Hindlimb muscle (tissue), 1 donor: ENCODE measurements at regions not wholly inside any gene's neighbourhood (a gene's known extent, or its start where the extent isn't known, plus 50 kb on each side); places are given as distances from the start of the nearest gene placed in this dataset.
A peak's percentile ranks its signal among the peaks of the same experiment; 100 is the strongest.

Experiments used
- DNase-seq: peaks from one replicate; pipeline ENCODE4 v3.0.0-alpha.2; 2013

DNA sequence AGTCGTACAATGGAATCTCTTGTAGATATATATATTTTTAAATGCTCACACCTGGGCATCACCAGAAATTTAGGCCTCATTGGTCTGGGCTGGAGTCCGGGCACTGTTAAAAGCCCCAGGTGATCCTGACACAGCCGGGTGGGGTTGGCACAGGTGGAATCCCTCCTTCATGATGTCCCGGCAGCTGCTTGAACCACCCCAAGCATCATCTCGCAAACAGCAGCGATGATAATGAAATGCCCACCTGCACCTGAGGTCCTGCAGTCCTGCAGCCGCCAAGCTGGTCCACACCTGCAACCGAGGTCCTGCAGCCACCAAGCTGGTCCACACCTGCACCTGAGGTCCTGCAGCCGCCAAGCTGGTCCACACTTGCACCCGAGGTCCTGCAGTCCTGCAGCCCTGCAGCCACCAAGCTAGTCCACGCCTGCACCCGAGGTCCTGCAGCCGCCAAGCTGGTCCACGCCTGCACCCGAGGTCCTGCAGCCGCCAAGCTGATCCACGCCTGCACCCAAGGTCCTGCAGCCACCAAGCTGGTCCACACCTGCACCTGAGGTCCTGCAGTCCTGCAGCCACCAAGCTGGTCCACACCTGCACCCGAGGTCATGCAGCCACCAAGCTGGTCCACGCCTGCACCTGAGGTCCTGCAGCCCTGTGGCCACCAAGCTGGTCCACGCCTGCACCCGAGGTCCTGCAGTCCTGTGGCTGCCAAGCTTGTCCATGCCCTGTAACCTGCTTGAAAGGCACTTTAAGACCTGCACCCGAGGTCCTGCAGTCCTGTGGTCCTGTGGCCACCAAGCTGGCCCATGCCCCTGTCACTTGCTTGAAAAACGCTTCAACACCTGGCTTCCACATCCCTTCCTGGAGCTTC, 261.2 kb downstream of the DLL1 start:
- no peak for DNase-seq

DNA sequence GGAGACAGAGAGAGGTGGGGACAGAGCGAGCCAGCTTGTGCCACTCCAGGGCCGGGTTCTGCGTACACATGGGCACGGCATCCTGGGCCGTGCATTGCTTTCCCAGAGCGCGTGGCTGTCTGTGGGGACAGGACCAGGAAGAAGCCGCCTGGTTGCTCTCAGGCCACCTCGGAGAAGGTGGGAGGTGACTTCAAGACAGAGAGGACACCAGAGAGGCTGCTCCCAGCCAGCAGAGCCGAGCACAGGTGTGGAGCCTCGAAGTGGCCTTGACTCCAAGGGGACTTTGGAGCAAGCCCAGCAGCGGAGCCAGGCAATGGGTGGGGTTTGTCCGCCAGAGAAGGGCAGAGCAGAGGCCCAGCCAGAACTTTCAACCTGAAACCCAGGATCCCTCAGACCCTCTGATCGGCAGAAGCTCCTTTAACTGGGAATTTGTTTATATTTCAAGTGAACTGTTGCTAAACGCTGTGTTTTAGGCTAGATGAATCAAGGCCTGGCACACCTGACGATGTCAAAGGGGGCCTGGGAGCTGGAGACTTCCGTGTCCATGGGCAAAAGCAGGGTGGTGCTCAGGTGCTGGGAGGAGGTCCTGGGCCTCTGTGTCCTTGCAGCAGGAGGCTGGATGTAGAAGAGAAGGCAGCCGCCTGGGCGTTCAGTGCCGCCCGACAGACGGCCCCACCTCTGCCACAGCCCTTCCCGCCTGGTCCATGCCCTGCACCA, 262.1 kb downstream of the DLL1 start:
- no peak for DNase-seq

DNA sequence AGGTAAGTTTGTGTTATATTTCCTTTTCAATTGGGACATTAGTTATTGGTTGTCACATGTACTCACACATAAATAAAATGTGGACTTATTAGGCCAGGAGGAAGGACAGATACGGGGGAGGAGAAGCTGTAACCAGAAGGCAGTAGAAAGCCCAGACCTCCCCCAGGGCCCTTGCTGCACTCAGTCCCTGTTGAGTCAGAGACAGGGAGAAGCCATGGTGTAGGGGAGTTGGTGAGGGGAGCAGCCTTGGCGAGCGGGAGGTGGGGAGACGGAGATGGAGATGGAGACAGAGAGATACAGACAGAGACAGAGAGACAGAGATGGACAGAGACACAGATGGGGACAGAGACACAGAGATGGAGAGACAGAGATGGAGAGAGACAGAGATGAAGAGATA, 263.2 kb downstream of the DLL1 start:
- no peak for DNase-seq

DNA sequence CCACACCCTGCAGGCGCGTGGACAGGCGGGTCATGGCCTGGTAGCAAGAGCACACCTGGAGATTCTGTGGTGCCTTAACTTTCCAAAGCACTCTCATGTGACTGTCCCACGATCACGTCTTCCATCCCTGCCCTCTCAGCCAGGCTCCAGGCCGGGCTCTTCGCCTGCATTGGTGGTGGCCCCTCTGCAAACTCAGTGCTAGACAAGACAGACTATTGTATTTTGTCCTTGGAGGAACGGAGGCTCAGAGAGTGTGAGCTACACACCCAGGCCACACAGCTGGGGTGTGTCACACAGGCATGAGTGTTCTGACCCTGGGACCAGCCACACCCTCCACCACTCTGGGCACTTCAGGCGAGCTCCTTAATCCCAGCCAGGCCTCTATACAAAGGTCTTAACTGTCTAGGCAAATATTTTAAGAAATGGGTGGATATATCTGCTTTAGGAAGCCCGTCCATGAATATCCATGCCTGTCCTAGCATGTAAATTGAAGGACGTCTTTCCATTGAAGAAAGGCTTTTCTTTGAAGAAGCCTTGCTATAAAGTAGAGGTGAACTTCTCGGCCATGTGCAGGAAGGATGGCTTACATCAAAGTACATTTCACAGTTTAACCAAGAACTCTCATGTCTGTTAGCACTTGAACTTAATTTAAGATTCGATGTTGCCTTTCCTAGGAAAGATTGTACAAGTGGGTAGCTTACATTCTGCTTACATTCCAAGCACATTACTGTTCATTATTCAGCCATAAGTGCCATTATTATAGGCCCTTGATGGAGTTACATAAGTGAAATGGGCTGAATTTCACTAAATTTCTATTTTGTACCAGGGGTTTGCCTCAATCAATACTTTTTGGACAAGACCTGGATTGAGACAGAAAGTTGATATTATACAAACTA, 263.9 kb downstream of the DLL1 start:
- DNase-seq = no peak

DNA sequence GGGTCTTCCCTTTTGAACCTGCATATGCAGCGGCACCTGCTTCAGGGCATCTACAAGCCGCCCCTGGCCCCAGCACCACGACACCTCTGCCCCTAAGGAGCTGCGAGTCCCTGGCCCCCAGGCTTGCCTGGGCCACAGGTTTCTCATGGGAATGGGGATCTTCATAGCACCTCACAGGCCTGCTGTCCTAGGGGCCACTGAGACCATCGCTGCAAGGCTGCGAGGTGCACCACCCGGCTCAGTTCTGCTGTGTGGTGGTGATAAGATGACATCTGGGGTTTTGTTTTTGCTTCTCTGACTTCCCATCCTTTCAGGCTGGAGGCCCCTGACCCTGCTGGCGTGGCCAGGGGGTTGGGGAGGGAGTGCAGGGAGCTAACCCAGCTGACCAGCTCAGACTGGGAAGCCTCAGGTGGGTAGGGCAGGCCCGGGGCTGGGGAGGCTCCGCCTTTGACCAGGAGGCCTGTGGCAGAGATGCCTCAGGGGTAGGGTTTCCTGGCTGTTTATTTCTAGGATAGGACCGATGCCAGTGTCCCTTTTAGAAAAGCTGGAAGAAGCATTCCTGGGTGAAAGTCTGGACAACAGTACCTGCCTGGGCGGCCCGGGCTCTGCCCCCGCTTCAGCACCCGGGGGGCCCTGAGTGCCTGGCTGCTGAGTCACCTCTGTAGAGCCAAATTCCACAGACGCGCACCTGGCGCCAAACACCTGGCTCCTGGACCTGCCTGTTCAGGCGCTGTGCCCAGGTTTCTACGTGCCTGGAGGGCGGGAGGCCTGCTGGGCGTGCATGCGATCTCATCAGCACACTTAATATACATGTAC, 264.7 kb downstream of the DLL1 start:
- DNase-seq = no peak

DNA sequence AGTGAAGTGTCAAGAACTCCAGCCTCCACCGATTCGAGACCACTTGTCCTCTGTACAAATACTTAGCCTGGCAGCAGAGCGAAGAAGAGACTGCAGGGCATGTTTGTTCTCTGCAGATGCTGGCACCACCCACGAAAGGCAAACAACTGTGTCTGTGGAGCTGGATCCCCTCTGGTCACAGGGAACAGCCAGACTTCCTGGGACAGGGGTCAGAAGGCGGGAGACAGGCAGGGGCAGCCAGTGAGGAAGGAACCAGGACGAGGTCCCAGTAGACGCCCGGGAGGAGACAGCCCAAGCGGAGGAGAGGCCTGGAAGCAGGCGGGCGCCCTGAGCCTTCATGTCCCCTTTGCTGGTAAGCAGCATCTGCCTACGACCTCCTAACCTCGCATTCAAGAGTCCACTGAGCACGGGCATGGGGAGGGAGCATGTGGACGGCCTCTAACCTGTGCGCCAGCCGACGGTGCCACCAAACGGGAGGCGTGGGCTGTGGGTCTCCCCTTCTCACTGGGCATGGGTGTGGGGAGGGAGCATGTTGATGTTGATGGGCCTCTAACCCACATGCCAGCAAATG, 265.5 kb downstream of the DLL1 start:
- DNase-seq = no peak

DNA sequence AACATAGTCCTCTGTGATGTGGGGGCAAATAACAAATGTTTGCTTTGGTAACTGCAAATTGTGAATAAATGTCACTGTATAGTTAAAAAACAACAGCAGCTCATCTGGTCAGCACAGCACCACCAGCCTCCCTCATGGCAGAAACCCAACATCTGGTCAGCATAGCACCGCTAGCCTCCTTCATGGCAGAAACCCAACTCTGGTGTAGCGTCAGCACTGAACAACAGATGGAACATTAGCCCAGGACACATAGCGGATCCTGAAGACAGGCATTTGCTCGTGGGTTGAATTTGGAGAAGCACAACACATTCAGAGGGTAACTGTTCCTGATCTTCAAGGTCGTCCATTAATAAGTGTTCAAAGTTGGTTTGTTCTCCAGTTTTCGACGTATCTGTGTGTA, 265.9 kb downstream of the DLL1 start:
- DNase-seq = peak; percentile 80

DNA sequence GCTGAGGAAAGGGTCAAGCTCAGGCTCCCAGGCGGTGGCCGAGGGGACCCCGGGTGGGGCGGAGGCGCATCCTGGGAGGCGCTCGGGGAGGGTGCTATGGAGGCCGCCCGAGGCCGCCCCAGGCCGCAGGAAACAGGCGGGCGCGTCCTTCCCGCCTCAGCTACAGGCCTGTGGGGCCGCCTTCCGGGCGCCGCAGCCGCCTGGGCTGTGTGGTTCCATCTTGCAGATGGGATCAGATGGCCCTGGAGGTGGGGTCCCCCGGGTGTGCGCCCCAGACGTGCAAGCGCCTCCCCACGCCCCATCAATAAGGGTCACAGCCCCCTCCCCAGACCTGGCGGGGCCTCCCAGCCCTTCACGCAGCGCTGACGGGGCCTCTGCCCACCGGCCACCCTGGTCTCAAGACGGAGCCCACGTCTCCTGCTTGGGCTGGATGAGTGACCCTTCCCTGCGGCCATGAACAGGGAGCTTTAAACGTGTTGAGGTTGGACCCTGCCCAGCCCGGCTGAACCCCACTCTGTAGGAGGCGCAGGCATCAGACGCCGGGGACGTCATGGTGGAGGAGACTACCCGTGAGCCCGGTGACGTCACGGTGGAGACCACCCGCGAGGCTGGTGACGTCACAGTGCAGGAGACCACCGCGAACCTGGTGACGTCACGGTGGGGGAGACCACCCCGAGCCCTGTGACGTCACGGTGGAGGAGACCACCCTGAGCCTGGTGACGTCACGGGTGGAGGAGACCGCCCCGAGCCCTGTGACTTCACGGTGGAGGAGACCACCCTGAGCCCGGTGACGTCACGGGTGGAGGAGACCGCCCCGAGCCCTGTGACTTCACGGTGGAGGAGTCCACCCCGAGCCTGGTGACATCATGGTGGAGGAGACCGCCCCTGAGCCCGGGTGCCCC, 267.0 kb downstream of the DLL1 start:
- no peak for DNase-seq

DNA sequence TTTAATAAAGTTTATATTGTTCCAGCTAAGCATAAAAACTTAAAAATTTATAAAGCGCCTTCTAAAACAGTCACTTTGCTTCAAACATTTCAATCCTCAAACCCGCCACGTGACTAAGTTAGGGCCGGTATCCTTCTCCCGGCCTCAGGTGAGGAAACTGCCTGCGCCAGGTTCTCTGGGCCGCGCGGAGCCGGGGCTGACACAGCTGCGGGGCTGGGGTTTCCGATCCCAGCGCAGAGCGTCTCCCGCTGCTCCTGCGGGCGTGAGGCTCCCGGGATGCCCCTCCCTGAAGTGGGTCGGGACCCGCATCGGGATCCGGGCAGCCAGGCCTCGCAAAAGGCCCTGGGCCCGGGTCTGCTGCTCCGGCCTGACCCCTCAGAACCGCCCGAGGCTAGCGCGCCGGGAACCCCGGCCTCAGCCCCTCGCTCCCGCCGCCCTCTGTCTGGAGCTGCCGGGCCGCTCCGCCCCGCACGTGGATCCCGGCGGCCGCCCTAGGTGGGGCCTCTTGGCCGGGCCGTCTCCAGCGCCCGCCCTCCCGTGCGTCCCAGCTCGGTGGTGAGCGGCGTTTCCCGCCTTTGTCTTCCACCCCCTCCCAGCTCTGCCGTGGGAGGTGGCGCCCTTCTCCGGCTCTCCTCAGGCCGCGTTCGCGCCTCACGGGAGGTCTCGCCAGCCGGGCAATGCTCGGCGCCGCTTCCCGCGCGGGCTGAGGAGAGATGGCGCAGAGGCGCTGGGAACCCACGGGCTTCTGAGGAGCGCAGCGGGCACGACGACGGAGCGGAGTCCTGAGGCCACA, 267.9 kb downstream of the DLL1 start:
- DNase-seq = peak; percentile 63

DNA sequence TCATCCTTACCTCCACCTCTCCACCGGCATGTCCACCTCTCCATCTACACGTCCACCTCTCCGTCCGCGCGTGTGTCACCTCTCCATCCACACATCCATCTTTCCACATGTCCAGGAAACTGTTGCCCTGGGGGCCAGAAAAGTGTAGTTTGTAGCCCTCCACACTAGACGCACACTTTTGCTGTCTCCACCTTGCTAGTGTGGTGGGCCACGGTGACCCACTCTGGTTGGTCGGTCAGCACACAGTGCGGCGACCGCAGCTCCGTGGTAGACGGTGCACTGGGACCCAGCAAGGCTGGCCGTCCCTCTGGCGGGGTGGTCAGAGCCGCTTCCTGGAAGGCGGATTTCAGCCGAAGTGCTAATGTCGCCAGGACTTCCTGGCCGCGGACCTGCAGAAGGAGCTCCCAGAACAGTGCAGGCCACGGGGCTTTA, 268.6 kb downstream of the DLL1 start:
- no peak for DNase-seq

DNA sequence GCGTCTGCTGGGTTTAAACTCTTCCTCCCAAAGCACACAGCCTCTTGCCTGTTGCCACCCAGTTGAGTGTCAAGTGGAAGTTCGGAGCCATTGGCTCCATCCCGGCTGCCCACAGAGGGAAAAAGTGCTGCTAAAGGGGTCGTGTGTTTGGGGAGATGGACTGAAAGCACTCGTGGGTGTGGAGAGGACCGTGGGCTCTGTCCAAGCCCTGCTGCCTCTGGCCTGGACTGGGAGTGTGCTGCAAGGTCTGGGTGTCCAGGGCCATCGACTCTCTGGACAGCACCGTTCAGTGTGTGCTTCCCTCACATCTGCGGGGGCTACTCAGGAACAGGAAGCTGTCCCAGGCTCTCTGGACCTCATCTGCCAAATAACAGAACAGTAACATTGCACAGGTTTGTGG, 269.3 kb downstream of the DLL1 start:
- no peak for DNase-seq

DNA sequence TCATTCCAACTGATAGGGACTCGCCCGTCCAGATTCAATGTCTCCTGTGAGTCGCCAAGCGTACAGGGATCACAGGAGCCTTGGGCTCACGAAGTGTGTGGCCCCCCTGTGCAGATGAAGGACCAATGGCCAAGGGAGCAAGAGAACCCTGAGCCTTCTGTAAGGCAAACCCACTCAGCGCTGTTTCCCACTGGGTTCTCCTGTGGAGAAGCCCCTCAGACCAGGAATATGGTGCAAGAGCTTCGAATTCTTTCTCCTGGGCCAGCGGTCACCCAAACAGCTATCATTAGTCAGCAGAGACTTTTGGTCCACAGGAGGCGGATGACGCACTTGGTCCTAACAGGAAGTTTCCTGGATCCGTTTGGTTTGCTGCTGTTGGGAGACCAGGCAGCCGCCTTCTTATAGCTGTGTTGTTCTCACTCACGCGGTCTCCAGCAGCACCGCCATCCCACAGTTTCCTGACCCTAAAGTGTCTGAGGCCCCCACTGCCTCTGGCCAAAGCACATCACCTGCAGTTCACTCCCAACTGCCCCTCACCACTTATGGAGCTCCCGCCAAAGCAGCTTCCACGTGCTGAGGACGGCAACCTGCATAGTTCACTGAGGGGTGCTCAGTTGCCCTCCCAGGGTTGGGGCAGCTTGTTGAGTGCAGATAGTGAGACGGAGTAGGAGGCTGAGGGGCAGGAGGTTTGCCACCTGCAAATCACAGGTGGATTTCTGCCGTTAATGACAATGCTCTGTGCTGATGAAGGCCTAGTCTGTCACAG, 268.6 kb downstream of the ERMARD start:
- no peak for DNase-seq

DNA sequence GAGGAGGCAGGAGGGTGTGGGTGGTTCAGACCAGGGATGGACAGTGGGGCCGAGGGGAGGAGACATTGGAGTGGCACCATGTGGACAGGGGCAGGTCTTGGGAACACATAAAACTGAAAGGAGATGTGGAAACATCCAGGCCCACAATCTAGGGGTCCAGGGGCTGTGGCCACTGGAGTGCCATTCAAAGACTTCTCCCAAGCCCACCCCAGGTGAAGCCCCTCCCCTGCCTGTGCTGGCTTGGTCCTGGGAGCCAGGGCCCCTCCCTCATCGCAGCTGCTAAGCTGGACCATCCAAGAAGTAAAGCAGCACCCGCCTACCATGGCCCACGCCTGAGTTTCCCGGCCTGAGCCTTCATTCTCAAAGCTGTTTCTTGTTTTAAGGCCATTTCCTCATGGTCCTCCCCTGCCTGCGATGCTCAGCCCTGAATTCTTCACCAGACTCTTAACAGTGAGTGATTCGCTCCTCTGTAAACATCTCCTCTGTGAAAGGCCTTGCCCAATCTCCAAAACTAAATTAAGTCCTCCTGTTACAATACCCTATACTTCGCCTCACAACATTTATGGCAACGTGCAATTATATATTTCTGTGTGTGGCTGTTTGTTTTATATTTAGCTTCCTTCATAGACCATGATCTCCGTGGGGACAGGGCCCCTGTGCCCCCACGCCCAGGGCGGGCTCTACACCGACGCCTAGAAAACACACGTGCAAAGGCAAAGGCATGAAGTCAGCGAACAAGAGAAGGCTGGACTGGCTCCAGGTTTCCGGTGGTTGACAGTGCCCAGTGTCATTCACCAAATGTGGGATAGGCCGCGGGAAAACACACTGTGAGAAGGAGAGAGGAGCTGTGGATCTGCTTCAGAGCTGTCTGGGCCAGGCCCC, 267.8 kb downstream of the ERMARD start:
- DNase-seq = peak; percentile 29

DNA sequence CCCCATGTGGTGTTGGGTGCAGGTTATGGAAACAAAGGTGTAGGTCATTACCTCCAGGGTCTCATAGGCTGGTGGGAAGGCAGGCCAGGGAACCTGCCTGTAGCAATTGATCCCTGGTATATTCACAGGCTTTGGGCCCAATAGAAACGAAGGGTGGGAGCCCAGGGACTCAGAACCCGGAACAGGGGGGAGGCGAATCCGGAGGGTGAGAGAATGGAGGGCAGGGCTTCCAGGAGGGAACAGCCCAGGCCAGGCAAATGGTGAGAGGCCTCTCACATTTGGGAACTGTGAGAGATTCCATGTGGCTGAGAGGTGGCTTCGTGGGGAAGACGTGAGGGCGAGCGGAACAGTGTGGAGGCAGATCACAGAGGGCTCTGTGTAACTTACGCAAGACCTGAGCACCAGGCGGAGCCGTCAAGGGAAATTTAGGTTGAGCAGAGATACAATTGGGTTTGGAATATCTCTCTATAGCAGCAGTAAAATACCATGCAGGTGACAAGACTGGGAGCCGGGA, 267.1 kb downstream of the ERMARD start:
- no peak for DNase-seq

DNA sequence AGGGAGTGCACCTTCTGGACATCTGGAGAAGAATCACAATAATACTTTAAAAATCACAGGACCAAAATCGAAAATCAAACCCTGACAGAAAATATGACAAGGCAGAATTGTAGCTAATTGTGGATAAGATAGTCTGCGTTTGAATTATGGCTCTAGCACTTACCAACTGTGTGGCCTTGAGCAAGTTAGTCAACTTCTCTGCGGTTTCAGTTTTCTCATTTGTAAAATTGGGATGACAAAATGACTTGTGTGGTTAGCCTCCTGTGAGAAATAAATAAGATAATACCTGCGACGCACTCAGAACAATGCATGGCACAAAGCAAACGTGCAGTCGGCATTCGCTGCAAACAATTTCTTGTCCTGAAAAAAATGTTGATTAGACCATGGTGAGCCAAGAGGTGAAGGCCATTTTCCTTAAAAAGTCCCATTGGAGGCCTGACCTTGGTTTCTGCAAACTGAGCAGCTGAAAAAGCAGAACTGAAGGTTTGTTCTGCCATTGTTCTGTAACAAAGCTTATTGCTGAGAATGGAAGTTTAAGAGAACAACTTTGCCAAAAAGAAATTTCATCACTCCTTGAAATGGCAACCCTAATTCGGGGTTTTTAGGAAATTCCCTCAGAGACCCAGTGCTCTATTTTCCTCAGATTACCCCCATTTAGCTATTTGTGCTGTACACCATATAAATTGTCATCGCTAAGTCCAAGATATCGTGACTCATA, 266.3 kb downstream of the ERMARD start:
- DNase-seq = no peak

DNA sequence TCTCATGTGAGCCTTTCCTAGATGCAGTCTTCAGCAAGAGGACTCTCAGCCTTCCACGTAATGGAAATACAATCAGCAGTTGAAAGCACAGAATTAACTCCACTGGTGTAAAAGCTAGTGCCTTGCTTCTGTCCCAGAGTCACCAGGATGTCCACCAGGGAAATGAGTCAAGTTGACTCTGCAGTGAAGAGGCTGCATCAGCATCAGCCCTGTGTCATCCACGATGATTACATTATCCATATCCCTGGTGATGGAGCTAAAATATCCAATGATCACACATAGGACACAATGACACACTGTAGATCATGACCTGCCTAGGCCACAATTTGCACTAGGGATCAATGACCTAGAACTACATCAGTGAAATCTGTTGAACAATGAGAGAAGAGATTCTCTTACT, 262.4 kb downstream of the ERMARD start:
- DNase-seq = no peak

DNA sequence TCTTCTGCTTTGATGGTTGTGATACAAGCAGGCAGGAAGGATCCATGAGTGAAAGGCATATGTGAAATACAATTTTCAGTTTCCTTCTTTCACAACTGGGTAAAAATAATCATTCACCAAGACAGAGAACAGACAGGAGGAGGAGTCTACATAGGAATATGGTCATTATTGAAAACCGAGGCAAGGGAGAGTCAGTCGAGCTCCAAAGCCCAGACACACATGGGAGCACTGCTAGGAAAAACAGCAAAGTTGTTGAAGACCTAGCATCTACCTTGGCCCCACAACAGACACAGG, 260.6 kb downstream of the ERMARD start:
- no peak for DNase-seq
